ENCODE measurements at regions not wholly inside any gene's neighbourhood (a gene's known extent, or its start where the extent isn't known, plus 50 kb on each side); places are given as distances from the start of the nearest gene placed in this dataset.

- no peak for TF ChIP-seq CTCF (IDR thresholded peaks at IDR 0.05; ENCODE audit: insufficient read depth, low read depth, low read length)
- no peak for DNase-seq (ENCODE audit: low read depth)
- no peak overlapping the region for H3K4me3 ChIP-seq (ENCODE audit: low read depth, low read length)
Observed at GRCh38 chr18:10060841-10061240, 147.0 kb downstream of the VAPA start.

DNA sequence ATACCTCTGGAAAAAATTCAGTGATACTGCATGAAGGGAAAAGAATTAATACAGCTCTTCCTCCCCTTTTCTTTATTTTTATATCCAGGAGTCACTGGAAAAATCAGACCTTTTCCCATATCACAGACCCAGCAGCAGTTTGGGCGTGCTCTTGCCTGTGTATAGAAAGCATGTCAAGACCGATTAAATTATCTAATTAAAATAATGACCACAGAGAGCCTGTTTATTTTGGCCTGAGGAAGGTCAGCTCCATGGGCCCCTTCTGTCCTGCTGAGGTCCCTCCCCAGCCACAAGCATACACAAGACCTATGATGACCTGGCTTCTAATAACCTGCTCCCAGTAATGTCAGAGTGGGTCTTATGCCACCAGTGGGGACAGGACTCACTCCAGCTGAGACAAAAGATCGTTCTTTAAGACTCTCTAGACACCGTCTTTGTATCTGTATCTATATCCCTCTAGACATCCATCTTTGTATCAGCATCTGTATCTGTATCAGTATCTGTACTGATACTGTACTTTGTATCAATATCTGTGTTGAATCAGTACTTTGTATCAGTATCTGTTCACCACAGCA is 147.8 kb downstream of the VAPA start:
- no peak overlapping the region for H3K4me3 ChIP-seq (ENCODE audit: low read depth, low read length)
- DNase-seq (ENCODE audit: low read depth), result no peak
- no peak for TF ChIP-seq CTCF (IDR thresholded peaks at IDR 0.05; ENCODE audit: insufficient read depth, low read depth, low read length)

DNA sequence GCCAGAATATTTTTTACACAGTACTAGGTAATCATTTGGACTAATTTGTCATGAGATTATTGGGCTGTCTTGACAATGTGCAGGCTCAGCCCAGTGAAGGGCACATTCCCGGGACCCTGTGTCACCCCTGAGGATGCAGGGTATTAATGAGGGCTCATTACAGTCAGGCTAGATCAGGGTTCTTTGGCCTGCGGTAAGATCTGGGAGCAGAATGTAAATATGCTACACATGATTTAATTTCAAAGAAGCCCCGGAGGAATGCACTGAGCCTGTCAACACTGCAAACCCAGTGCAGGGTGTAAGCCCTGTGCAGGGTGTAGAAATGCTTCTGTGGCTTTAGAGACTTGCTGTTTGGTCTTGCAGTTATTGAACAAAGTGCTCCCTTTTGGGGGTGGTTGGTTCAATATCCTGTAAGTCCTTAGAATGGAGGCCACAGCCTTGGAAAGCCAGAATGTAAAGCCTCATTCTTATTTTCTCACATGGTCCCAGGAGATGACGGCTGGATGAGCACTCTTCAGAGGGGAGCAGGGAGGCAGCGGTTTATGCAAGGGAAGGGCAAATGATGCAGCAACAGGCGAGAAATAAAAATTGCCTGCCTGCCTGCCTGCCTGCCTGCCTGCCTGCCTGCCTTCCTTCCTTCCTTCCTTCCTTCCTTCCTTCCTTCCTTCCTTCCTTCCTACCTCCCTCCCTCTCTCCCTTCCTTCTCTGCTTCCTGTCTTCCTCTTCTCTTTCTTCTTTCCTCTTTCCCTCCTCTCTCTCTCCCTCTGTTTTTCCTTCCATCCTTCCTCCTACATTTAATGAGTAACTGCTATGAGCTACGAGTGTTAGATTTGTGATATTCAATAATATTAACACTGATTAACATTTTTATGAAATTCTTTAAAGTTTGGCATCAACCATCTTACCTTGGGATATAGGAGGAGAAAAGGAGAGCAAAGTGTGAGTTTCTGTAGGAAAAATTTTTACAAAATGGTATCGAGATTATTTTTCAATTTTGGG is 148.8 kb downstream of the VAPA start:
- H3K4me3 ChIP-seq (ENCODE audit: low read depth, low read length), result no peak overlapping the region
- DNase-seq (ENCODE audit: low read depth), result peak; percentile 99
- no peak for TF ChIP-seq CTCF (IDR thresholded peaks at IDR 0.05; ENCODE audit: insufficient read depth, low read depth, low read length)

DNA sequence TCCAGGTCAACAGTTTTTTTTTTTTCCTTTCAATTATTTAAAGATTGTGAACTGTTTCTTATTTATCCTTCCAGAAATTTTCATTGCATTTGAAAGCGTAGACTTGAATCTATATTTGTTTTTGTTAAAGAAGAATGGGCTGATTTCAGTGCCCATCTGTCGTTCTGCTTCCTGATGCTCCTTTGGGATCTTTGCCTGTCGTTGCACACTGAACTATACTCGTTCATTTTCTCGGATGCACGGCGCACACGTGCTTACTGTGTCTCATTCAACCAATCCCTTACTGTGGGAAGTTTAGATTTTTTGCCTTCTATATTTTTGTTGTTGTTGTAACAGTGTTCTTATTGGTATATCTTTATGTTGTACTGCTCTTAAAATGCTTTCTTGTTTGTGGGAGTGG is 149.7 kb downstream of the VAPA start:
- DNase-seq (ENCODE audit: low read depth), result no peak
- no peak for TF ChIP-seq CTCF (IDR thresholded peaks at IDR 0.05; ENCODE audit: insufficient read depth, low read depth, low read length)
- no peak overlapping the region for H3K4me3 ChIP-seq (ENCODE audit: low read depth, low read length)

GRCh38 chr18:10064267-10064666 is 150.5 kb downstream of the VAPA start:
- no peak for TF ChIP-seq CTCF (IDR thresholded peaks at IDR 0.05; ENCODE audit: insufficient read depth, low read depth, low read length)
- DNase-seq (ENCODE audit: low read depth), result no peak
- no peak overlapping the region for H3K4me3 ChIP-seq (ENCODE audit: low read depth, low read length)

DNA sequence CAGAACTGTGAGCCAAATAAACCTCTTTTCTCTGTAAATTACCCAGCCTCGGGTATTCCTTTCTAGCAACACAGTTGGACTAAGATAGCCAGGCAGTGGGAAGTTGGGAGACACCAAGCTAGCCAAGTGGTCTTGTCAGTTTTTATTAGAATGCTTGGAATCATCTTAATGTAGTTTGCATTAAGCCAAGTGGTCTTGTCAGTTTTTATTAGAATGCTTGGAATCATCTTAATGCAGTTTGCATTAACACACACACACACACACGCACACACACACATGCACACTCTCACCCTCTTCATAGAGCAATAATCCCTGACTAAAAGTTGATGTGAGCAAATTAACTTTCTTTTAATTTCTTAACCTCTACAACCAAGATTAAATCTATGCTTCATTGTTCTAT is 151.5 kb downstream of the VAPA start:
- DNase-seq (ENCODE audit: low read depth), result no peak
- H3K4me3 ChIP-seq (ENCODE audit: low read depth, low read length), result no peak overlapping the region
- TF ChIP-seq CTCF (IDR thresholded peaks at IDR 0.05; ENCODE audit: insufficient read depth, low read depth, low read length), result no peak
